ENCODE measurements at regions not wholly inside any gene's neighbourhood (a gene's known extent, or its start where the extent isn't known, plus 50 kb on each side); places are given as distances from the start of the nearest gene placed in this dataset.

GRCh38 chr18:40877096-40877495, 1077.9 kb upstream of the PIK3C3 start:
- CTCF ChIA-PET: no interaction called here
- no peak for ATAC-seq (replicated peaks in 1 of 4)

GRCh38 chr18:40875101-40875615, 1079.9 kb upstream of the PIK3C3 start:
- H3K4me3 Mint-ChIP-seq: no peak overlapping the region
- Histone ChIP-seq H3K27me3 (replicated peaks in 1 of 2; ENCODE audit: control insufficient read depth in 2 of 2, extremely low read depth in 1 of 2, insufficient read depth in 2 of 2, low read length in 1 of 2) (no peaks in the 10 kb centered on the region), H3K9me3 (peaks cover under 1% of the 10 kb centered on the region), H3K27ac (ENCODE audit: low read length) (no peak overlapping the region), H3K4me3 (ENCODE audit: control insufficient read depth in 1 of 2, extremely low read depth in 1 of 2, low read length in 1 of 2) (no peak overlapping the region), H3K4me1 (ENCODE audit: control insufficient read depth in 1 of 2, extremely low read depth in 1 of 2, insufficient read depth in 2 of 2, low read length in 2 of 2) (no peaks in the 10 kb centered on the region), H3K36me3 (ENCODE audit: control insufficient read depth in 2 of 2, extremely low read depth in 1 of 2, insufficient read depth in 1 of 2, low read length in 1 of 2) (no peaks in the 10 kb centered on the region)
- ATAC-seq (replicated peaks in 1 of 4) (no peak), DNase-seq (no peak)
- H3K36me3 Mint-ChIP-seq: no peaks in the 10 kb centered on the region
- H3K27ac Mint-ChIP-seq: no peak overlapping the region
- POLR2A ChIA-PET: no interaction called here
- H3K27me3 Mint-ChIP-seq: no peaks in the 10 kb centered on the region
- H3K4me1 Mint-ChIP-seq: no peaks in the 10 kb centered on the region
- peaks cover 9 to 19% (median 18%) of the 10 kb centered on the region in 3 donors for H3K9me3 Mint-ChIP-seq
- 78% methylated on average over 3 of the region's 4 CpGs for WGBS (ENCODE audit: insufficient coverage)
- CTCF ChIA-PET: no interaction called here

More at GRCh38 chr18:40877096-40877495, 1077.9 kb upstream of the PIK3C3 start:
- Histone ChIP-seq H3K4me1 (ENCODE audit: control insufficient read depth in 1 of 2, extremely low read depth in 1 of 2, insufficient read depth in 2 of 2, low read length in 2 of 2) (no peaks in the 10 kb centered on the region), H3K27me3 (replicated peaks in 1 of 2; ENCODE audit: control insufficient read depth in 2 of 2, extremely low read depth in 1 of 2, insufficient read depth in 2 of 2, low read length in 1 of 2) (no peaks in the 10 kb centered on the region), H3K36me3 (ENCODE audit: control insufficient read depth in 2 of 2, extremely low read depth in 1 of 2, insufficient read depth in 1 of 2, low read length in 1 of 2) (no peaks in the 10 kb centered on the region), H3K9me3 (no peaks in the 10 kb centered on the region), H3K27ac (ENCODE audit: low read length) (no peak overlapping the region), H3K4me3 (ENCODE audit: control insufficient read depth in 1 of 2, extremely low read depth in 1 of 2, low read length in 1 of 2) (no peak overlapping the region)
- no peak for DNase-seq
- Mint-ChIP-seq H3K36me3 (no peaks in the 10 kb centered on the region), H3K4me1 (no peaks in the 10 kb centered on the region), H3K4me3 (no peak overlapping the region), H3K27ac (no peak overlapping the region), H3K27me3 (no peaks in the 10 kb centered on the region), H3K9me3 (peaks cover 5 to 18% (median 16%) of the 10 kb centered on the region in 3 donors)
- POLR2A ChIA-PET: no interaction called here
- WGBS (ENCODE audit: insufficient coverage): 0% methylated on average over 1 of the region's 5 CpGs

- Mint-ChIP-seq H3K36me3 (no peaks in the 10 kb centered on the region), H3K9me3 (peaks cover 6 to 20% (median 13%) of the 10 kb centered on the region in 3 donors), H3K4me1 (no peaks in the 10 kb centered on the region), H3K27ac (no peak overlapping the region), H3K4me3 (no peak overlapping the region), H3K27me3 (no peaks in the 10 kb centered on the region)
- ChIA-PET POLR2A (no interaction called here), CTCF (no interaction called here)
- Histone ChIP-seq H3K36me3 (ENCODE audit: control insufficient read depth in 2 of 2, extremely low read depth in 1 of 2, insufficient read depth in 1 of 2, low read length in 1 of 2) (no peaks in the 10 kb centered on the region), H3K27ac (ENCODE audit: low read length) (no peak overlapping the region), H3K4me3 (ENCODE audit: control insufficient read depth in 1 of 2, extremely low read depth in 1 of 2, low read length in 1 of 2) (no peak overlapping the region), H3K9me3 (peaks cover 2% of the 10 kb centered on the region), H3K4me1 (ENCODE audit: control insufficient read depth in 1 of 2, extremely low read depth in 1 of 2, insufficient read depth in 2 of 2, low read length in 2 of 2) (no peaks in the 10 kb centered on the region), H3K27me3 (replicated peaks in 1 of 2; ENCODE audit: control insufficient read depth in 2 of 2, extremely low read depth in 1 of 2, insufficient read depth in 2 of 2, low read length in 1 of 2) (no peaks in the 10 kb centered on the region)
- ATAC-seq (replicated peaks in 1 of 4) (no peak), DNase-seq (no peak)
- WGBS (ENCODE audit: insufficient coverage): no CpG with 5 or more reads among the region's 1 CpG
Measured at GRCh38 chr18:40874233-40874632, 1080.8 kb upstream of the PIK3C3 start.

GRCh38 chr18:40868110-40868858, 1086.8 kb upstream of the PIK3C3 start:
- H3K4me3 ChIP-seq (ENCODE audit: control insufficient read depth in 1 of 2, extremely low read depth in 1 of 2, low read length in 1 of 2): no peak overlapping the region
- ChIA-PET POLR2A (no interaction called here), CTCF (no interaction called here)
- DNase-seq (no peak), ATAC-seq (replicated peaks in 1 of 4) (no peak)
- no peaks in the 10 kb centered on the region for H3K27me3 ChIP-seq (replicated peaks in 1 of 2; ENCODE audit: control insufficient read depth in 2 of 2, extremely low read depth in 1 of 2, insufficient read depth in 2 of 2, low read length in 1 of 2)
- no peak overlapping the region for H3K27ac ChIP-seq (ENCODE audit: low read length)
- H3K36me3 ChIP-seq (ENCODE audit: control insufficient read depth in 2 of 2, extremely low read depth in 1 of 2, insufficient read depth in 1 of 2, low read length in 1 of 2): no peaks in the 10 kb centered on the region
- 80% methylated on average over 1 of the region's 4 CpGs for WGBS (ENCODE audit: insufficient coverage)
- Mint-ChIP-seq H3K27ac (no peak overlapping the region), H3K9me3 (peaks cover 15 to 35% (median 15%) of the 10 kb centered on the region in 3 donors), H3K4me1 (no peaks in the 10 kb centered on the region), H3K27me3 (no peaks in the 10 kb centered on the region), H3K4me3 (no peak overlapping the region), H3K36me3 (no peaks in the 10 kb centered on the region)
- no peaks in the 10 kb centered on the region for H3K4me1 ChIP-seq (ENCODE audit: control insufficient read depth in 1 of 2, extremely low read depth in 1 of 2, insufficient read depth in 2 of 2, low read length in 2 of 2)
- H3K9me3 ChIP-seq: peaks cover 2% of the 10 kb centered on the region

GRCh38 chr18:40867459-40867858, 1087.6 kb upstream of the PIK3C3 start:
- Histone ChIP-seq H3K4me3 (ENCODE audit: control insufficient read depth in 1 of 2, extremely low read depth in 1 of 2, low read length in 1 of 2) (no peak overlapping the region), H3K9me3 (peaks cover 2% of the 10 kb centered on the region), H3K4me1 (ENCODE audit: control insufficient read depth in 1 of 2, extremely low read depth in 1 of 2, insufficient read depth in 2 of 2, low read length in 2 of 2) (no peaks in the 10 kb centered on the region), H3K27me3 (replicated peaks in 1 of 2; ENCODE audit: control insufficient read depth in 2 of 2, extremely low read depth in 1 of 2, insufficient read depth in 2 of 2, low read length in 1 of 2) (no peaks in the 10 kb centered on the region), H3K27ac (ENCODE audit: low read length) (no peak overlapping the region), H3K36me3 (ENCODE audit: control insufficient read depth in 2 of 2, extremely low read depth in 1 of 2, insufficient read depth in 1 of 2, low read length in 1 of 2) (no peaks in the 10 kb centered on the region)
- Mint-ChIP-seq H3K36me3 (no peaks in the 10 kb centered on the region), H3K4me1 (no peaks in the 10 kb centered on the region), H3K27ac (no peak overlapping the region), H3K27me3 (no peaks in the 10 kb centered on the region), H3K9me3 (peaks cover 15 to 38% (median 15%) of the 10 kb centered on the region in 3 donors), H3K4me3 (no peak overlapping the region)
- CTCF ChIA-PET: no interaction called here
- no peak for DNase-seq
- 82% methylated on average over 1 of the region's 2 CpGs for WGBS (ENCODE audit: insufficient coverage)
- no peak for ATAC-seq (replicated peaks in 1 of 4)
- POLR2A ChIA-PET: no interaction called here

GRCh38 chr18:40866968-40867367, 1088.1 kb upstream of the PIK3C3 start:
- Histone ChIP-seq H3K36me3 (ENCODE audit: control insufficient read depth in 2 of 2, extremely low read depth in 1 of 2, insufficient read depth in 1 of 2, low read length in 1 of 2) (no peaks in the 10 kb centered on the region), H3K27me3 (replicated peaks in 1 of 2; ENCODE audit: control insufficient read depth in 2 of 2, extremely low read depth in 1 of 2, insufficient read depth in 2 of 2, low read length in 1 of 2) (no peaks in the 10 kb centered on the region), H3K4me3 (ENCODE audit: control insufficient read depth in 1 of 2, extremely low read depth in 1 of 2, low read length in 1 of 2) (no peak overlapping the region), H3K27ac (ENCODE audit: low read length) (no peak overlapping the region), H3K4me1 (ENCODE audit: control insufficient read depth in 1 of 2, extremely low read depth in 1 of 2, insufficient read depth in 2 of 2, low read length in 2 of 2) (no peaks in the 10 kb centered on the region), H3K9me3 (peaks cover 2% of the 10 kb centered on the region)
- ChIA-PET CTCF (no interaction called here), POLR2A (no interaction called here)
- Mint-ChIP-seq H3K4me1 (no peaks in the 10 kb centered on the region), H3K4me3 (no peak overlapping the region), H3K27ac (no peak overlapping the region), H3K9me3 (peaks cover 15 to 41% (median 15%) of the 10 kb centered on the region in 3 donors), H3K36me3 (no peaks in the 10 kb centered on the region), H3K27me3 (no peaks in the 10 kb centered on the region)
- DNase-seq: no peak
- no peak for ATAC-seq (replicated peaks in 1 of 4)
- WGBS (ENCODE audit: insufficient coverage): 100% methylated on average over 1 of the region's 3 CpGs

Data from T-cell (primary cell).